CD4-positive, alpha-beta T cell treated with Interleukin-2 at 100 ng/mL for 4 hours (primary cell): ENCODE measurements at regions not wholly inside any gene's neighbourhood (a gene's known extent, or its start where the extent isn't known, plus 50 kb on each side); places are given as distances from the start of the nearest gene placed in this dataset.

Experiments used
- DNase-seq: peaks from one replicate; pipeline ENCODE4 v3.0.0-alpha.2; 2020; ENCODE audit warnings: low spot score

GRCh38 chr14:89660166-89660565 is 243.1 kb upstream of the FOXN3 start:
- no peak for DNase-seq

GRCh38 chr14:89658977-89659670 is 242.1 kb upstream of the FOXN3 start:
- DNase-seq: no peak

DNA sequence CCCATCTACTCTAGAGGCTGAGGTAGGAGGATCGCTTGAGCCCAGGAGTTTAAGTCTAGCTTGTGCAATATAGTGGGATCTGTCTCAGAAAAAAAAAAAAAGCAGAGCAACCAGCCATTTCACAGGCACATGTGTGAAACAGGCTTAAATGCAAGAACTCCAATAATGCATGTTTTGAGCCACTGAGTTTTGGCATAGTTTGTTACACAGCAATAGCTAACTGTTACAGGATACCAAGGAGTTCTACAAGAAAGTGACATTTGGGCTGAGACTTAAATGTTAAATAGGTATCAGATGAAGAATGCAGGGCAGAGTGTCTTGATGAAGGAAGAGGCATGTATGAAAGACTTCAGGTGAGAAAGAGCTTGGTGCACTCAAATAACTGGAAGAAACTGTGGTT is 240.0 kb upstream of the FOXN3 start:
- no peak for DNase-seq

DNA sequence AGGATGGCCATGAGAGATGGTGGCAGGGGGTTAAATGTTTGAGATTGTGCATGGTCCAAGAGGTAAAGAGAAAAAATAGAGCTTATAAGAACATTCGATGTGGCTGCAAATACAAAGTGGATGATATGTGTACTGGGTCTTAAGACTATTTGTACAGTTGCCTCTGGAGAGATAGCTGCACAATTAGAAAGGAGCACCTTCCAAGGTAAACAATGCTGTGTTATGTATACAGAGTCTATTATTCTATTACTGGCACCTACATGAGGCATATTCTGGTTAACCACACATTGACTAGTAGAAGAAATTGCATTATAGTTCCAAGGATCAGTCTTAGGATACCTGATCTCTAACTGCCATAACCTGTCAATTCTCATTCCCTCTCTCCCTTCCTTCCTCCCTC is 238.0 kb upstream of the FOXN3 start:
- DNase-seq: no peak

GRCh38 chr14:89652352-89652751 is 235.3 kb upstream of the FOXN3 start:
- no peak for DNase-seq

DNA sequence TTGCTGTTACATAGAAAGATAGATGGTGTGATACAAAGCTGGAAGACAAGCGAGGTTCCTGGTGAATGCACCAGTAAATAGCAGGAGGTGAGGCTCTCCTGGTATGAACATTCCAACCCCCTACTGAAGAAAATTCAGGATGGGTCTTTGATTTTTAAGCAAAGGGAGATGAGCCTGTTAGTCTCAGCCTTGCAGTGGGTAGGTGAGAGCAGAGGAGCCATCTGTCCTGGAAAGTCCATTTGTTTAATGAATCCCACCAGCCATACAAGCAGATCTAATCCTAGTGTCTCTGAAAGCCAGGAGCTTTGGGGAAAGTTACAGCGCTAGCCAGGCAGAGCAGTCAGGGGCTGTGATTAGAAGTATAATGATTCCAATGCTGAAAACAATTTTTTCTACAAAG is 234.8 kb upstream of the FOXN3 start:
- no peak for DNase-seq

GRCh38 chr14:89650077-89650978 is 233.3 kb upstream of the FOXN3 start:
- DNase-seq: no peak

DNA sequence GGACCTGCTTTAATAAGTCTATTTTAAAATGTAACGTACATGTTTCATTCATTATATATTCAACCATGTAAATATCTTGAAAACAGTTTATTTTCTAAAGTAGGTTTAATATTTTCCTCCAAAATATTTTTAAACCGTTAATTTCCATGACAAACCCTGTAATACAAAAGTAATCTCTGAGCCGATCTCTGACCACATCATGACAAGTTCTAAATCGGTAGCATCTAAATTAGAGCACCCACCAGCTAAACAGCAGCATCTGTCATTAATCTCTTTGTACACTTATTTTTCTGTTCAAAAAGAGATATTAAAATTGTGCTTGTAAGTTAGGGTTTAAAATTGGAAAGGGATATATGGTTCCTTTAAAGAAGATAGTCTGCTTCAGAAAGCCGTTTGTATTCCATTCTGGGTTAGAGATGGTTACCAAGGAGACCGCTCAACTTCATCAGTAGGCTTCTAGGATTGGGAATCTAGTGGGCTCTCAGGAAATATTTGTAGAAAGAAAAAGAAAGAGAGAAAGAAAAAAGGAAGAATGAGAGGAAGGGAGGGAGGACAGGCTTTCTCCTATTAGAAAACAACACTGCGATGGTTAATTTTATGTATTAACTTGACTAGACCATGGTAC is 232.5 kb upstream of the FOXN3 start:
- no peak for DNase-seq

- no peak for DNase-seq
These were observed 231.9 kb upstream of the FOXN3 start for GRCh38 chr14:89648924-89649323.

DNA sequence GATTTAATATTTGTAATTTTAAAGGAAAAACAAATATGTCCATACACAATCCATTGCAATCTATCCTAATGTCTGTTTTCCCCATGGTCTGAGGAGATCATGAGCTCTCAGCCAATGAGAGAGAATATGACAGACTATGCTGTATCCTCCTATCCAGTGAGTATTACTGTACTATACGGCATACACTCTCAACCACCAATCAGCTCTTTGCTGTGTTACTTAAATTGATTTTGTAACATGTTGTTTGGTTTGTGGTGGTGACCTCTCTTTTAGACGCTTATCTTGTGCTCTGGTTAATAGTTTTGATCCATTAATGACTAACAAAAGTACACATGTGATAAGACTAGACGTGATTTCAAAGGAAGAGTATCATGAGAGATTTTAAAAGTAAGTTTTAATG is 231.5 kb upstream of the FOXN3 start:
- no peak for DNase-seq

DNA sequence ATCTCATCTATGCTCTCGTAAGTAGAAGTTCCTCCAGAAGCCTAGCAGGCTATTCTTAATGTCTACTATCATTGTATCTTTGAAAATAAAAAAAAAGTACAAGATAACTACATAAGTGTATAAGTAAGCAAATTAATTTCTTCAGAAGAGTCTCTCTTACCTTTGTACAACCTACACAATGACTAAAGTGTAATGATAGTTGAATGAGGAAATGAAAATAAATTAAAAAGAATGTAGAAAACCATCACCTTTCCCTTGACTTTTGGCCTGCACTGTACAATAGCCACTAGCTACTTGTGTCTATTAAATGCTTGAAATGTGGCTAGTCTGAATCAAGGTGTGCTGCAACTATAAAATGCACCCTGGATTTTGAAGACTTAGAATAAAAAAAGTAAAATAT is 229.9 kb upstream of the FOXN3 start:
- DNase-seq: no peak

GRCh38 chr14:89644641-89645040 is 227.6 kb upstream of the FOXN3 start:
- DNase-seq: no peak

GRCh38 chr14:89641495-89642175 is 224.6 kb upstream of the FOXN3 start:
- DNase-seq: peak; percentile 72

DNA sequence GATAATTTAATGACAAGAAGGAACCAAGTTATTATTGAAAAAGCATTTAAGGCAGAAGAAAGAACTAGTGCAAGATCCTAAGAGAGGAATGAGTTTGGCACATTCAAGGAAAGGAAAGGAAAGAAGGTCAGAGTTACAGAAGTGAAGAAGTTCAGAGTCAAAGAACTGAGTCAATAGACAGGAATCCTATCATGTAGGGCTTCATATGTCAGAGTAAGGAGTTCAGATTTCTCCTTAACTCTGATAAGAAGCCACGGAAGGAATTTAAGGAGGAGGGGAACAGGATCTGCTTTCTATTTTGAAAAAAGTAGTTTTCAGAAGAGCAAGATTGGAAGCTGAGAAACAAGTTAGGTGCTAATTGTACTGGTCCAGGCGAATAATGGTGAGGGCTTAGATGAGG is 223.1 kb upstream of the FOXN3 start:
- no peak for DNase-seq

DNA sequence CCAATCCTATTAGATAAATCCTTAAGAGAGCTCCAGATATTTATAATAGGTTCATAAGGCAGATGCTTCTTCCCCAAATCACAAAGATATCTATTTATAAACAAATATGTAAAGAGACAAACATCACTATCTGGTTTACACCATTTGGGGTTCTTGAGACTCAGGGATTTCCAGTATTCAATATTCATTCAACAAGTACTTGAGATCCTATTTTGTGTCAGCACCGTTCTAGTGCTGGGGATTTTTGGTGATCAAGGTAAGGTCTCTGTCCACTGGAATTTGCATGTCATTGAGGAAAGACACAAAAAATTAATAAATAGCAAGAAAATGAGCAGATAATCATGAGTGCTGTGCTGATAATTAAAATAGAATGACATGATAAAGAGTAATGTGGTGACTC is 222.7 kb upstream of the FOXN3 start:
- DNase-seq: no peak

DNA sequence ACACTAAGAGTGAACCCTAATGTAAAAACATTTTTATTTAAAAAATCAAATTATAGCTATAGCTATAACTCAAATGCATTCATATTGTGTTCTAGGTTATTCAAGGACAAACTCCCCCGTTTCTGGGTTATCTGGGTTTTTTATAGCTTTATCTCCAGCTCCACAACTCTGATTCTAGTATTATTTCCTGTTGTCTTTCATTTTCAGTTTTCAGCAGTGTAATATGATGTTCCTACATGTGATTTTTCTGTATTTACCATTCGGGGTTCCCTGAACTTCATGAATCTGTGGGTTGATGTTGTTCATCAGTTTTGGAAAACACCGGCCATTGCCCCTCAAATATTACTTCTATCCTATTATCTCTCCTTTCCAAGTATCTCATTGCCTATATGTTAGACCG is 221.9 kb upstream of the FOXN3 start:
- DNase-seq: peak; percentile 23

DNA sequence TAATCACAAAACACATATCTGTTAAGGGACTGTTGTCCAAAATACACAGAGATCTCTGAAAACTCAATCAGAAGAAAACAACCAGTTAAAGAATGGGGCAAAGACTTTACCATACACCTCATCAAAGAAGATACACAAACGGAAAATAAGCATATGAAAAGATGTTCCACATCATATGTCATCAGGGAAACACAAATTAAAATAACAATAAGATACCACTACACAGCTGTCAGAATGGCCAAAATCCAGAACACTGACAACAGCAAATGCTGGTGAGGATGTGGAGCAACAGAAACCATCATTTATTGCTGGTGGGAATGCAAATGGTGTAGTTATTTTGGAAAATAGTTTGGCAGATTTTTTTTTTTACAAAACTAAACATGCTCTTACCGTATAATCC is 220.5 kb upstream of the FOXN3 start:
- no peak for DNase-seq

GRCh38 chr14:89635615-89636014 is 218.6 kb upstream of the FOXN3 start:
- no peak for DNase-seq

GRCh38 chr14:89634037-89634436 is 217.0 kb upstream of the FOXN3 start:
- no peak for DNase-seq

GRCh38 chr14:89630101-89630829 is 213.2 kb upstream of the FOXN3 start:
- DNase-seq: no peak

DNA sequence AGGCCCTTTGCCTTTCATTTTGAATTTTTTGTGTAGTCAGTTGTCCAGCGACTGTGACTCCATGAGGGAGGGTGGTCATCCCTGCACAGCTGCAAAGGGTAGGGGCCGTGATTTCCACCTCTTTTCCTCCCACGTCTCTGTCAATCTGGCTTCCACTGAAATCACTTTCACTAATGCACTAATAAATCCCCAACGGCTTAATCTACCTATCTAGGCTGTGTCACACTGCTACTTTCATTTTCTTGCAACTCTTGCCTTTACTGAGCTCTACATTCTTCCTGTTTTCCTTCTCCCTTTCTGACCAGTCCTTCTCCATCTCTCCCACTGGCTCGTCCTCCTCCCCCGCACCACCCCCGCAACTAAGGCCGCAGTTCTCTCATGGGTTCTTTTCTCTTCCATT is 212.3 kb upstream of the FOXN3 start:
- no peak for DNase-seq

- no peak for DNase-seq
These were observed 211.5 kb upstream of the FOXN3 start for GRCh38 chr14:89628521-89628920.
